ENCODE measurements at regions not wholly inside any gene's neighbourhood (a gene's known extent, or its start where the extent isn't known, plus 50 kb on each side); places are given as distances from the start of the nearest gene placed in this dataset.

- ChIA-PET POLR2A (no interaction called here), CTCF (interaction anchor here (1.8 kb wide), 1 partner anchor 15 kb away, joined by 4 read pairs; no protein-coding TSS in a partner anchor)
- no peak for DNase-seq (ENCODE audit: extremely low spot score)
- no peak for TF ChIP-seq CTCF (IDR thresholded peaks at IDR 0.05; ENCODE audit: control extremely low read depth, extremely low read depth, low read depth, missing control alignments)
Observed at GRCh38 chr1:217029281-217030157, 306.3 kb upstream of the ESRRG start.

- no peak for DNase-seq (ENCODE audit: extremely low spot score)
- ChIA-PET CTCF (no interaction called here), POLR2A (no interaction called here)
- TF ChIP-seq CTCF (IDR thresholded peaks at IDR 0.05; ENCODE audit: control extremely low read depth, extremely low read depth, low read depth, missing control alignments): no peak
Observed at GRCh38 chr1:217027403-217028080, 304.3 kb upstream of the ESRRG start.

- POLR2A ChIA-PET: no interaction called here
- CTCF ChIA-PET: no interaction called here
- DNase-seq (ENCODE audit: extremely low spot score): no peak
- TF ChIP-seq CTCF (IDR thresholded peaks at IDR 0.05; ENCODE audit: control extremely low read depth, extremely low read depth, low read depth, missing control alignments): no peak
Observed at GRCh38 chr1:217026531-217026930, 303.3 kb upstream of the ESRRG start.

GRCh38 chr1:217025381-217025780, 302.2 kb upstream of the ESRRG start:
- POLR2A ChIA-PET: no interaction called here
- DNase-seq (ENCODE audit: extremely low spot score): no peak
- no peak for TF ChIP-seq CTCF (IDR thresholded peaks at IDR 0.05; ENCODE audit: control extremely low read depth, extremely low read depth, low read depth, missing control alignments)
- CTCF ChIA-PET: no interaction called here

GRCh38 chr1:217024911-217025310, 301.7 kb upstream of the ESRRG start:
- TF ChIP-seq CTCF (IDR thresholded peaks at IDR 0.05; ENCODE audit: control extremely low read depth, extremely low read depth, low read depth, missing control alignments): no peak
- no peak for DNase-seq (ENCODE audit: extremely low spot score)
- CTCF ChIA-PET: interaction anchor here (0.9 kb wide), 1 partner anchor 16 kb away, joined by 3 read pairs; no protein-coding TSS in a partner anchor
- POLR2A ChIA-PET: no interaction called here

GRCh38 chr1:217021956-217022355, 298.7 kb upstream of the ESRRG start:
- POLR2A ChIA-PET: no interaction called here
- CTCF ChIA-PET: interaction anchor here (1.1 kb wide), 1 partner anchor 10 kb away, joined by 4 read pairs; no protein-coding TSS in a partner anchor
- no peak for DNase-seq (ENCODE audit: extremely low spot score)
- TF ChIP-seq CTCF (IDR thresholded peaks at IDR 0.05; ENCODE audit: control extremely low read depth, extremely low read depth, low read depth, missing control alignments): no peak

Data from GM10248 (cell line).